H9 (cell line): ENCODE measurements at regions not wholly inside any gene's neighbourhood (a gene's known extent, or its start where the extent isn't known, plus 50 kb on each side); places are given as distances from the start of the nearest gene placed in this dataset.

Experiments used
- DNase-seq: peaks from one replicate; pipeline ENCODE4 v3.0.0-alpha.2; 2017
- H2AFZ ChIP-seq: one replicate; pipeline ENCODE4 v1.6.1; 2013; ENCODE audit warnings: mild to moderate bottlenecking, low read length, control low read depth, moderate library complexity
- H2AK5ac ChIP-seq: 2 replicates; pipeline ENCODE4 v1.6.1; 2013; ENCODE audit warnings: low read length, control low read depth, mixed read lengths; ENCODE audit not compliant: insufficient read length
- H2BK120ac ChIP-seq: one replicate; pipeline ENCODE4 v1.6.1; 2013; ENCODE audit warnings: low read depth, mild to moderate bottlenecking, low read length, control low read depth, inconsistent platforms; ENCODE audit not compliant: poor library complexity, severe bottlenecking
- H2BK12ac ChIP-seq: 2 replicates; pipeline ENCODE4 v1.6.1; 2013; ENCODE audit warnings: low read length, control low read depth, mixed read lengths, low read depth; ENCODE audit not compliant: insufficient read length
- H2BK15ac ChIP-seq: 2 replicates; pipeline ENCODE4 v1.6.1; 2013; ENCODE audit warnings: low read depth, low read length, control low read depth
- H2BK20ac ChIP-seq: one replicate; pipeline ENCODE4 v1.6.1; 2013; ENCODE audit warnings: low read depth, mild to moderate bottlenecking, low read length, control low read depth, inconsistent platforms; ENCODE audit not compliant: poor library complexity, severe bottlenecking
- H2BK5ac ChIP-seq: 2 replicates; pipeline ENCODE4 v1.6.1; 2013; ENCODE audit warnings: low read length, control low read depth, mixed read lengths; ENCODE audit not compliant: insufficient read length
- H3K14ac ChIP-seq: 2 replicates; pipeline ENCODE4 v1.6.1; 2013; ENCODE audit warnings: low read length, control low read depth; ENCODE audit not compliant: insufficient read depth
- H3K18ac ChIP-seq: 2 replicates; pipeline ENCODE4 v1.6.1; 2013; ENCODE audit warnings: low read depth, mild to moderate bottlenecking, mixed read lengths, low read length, control low read depth; ENCODE audit not compliant: insufficient read length
- H3K23ac ChIP-seq: 2 replicates; pipeline ENCODE4 v1.6.1; 2013; ENCODE audit warnings: low read length, control low read depth, mixed read lengths, low read depth; ENCODE audit not compliant: insufficient read length
- H3K23me2 ChIP-seq: 2 replicates; pipeline ENCODE4 v1.6.1; 2013; ENCODE audit warnings: low read depth, mild to moderate bottlenecking, mixed read lengths, low read length, control low read depth; ENCODE audit not compliant: insufficient read length, poor library complexity, severe bottlenecking
- H3K27ac ChIP-seq: 2 replicates; pipeline ENCODE4 v1.5.1; 2013; ENCODE audit warnings: low read length, control low read depth, mixed read lengths, low read depth; ENCODE audit not compliant: insufficient read length
- H3K27me3 ChIP-seq: 2 replicates; pipeline ENCODE4 v1.6.1; 2013; ENCODE audit warnings: low read length, control low read depth, inconsistent platforms; ENCODE audit not compliant: insufficient read depth
- H3K4ac ChIP-seq: 2 replicates; pipeline ENCODE4 v1.6.1; 2013; ENCODE audit warnings: low read depth, mild to moderate bottlenecking, control low read depth, inconsistent platforms, low read length, moderate library complexity
- H3K4me1 ChIP-seq: 2 replicates; pipeline ENCODE4 v1.6.1; 2013; ENCODE audit warnings: low read length, control low read depth, inconsistent platforms; ENCODE audit not compliant: insufficient read depth
- H3K4me2 ChIP-seq: 2 replicates; pipeline ENCODE4 v1.6.1; 2013; ENCODE audit warnings: low read length, control low read depth, mixed read lengths; ENCODE audit not compliant: insufficient read length, insufficient read depth
- H3K56ac ChIP-seq: 2 replicates; pipeline ENCODE4 v1.6.1; 2013; ENCODE audit warnings: low read depth, mild to moderate bottlenecking, mixed read lengths, low read length, control low read depth; ENCODE audit not compliant: insufficient read length
- H3K79me1 ChIP-seq: 2 replicates; pipeline ENCODE4 v1.6.1; 2013; ENCODE audit warnings: low read depth, mild to moderate bottlenecking, moderate library complexity, low read length, control low read depth, inconsistent platforms; ENCODE audit not compliant: insufficient read depth, poor library complexity, severe bottlenecking
- H3K79me2 ChIP-seq: 2 replicates; pipeline ENCODE4 v1.6.1; 2013; ENCODE audit warnings: low read length, control low read depth, inconsistent platforms; ENCODE audit not compliant: insufficient read depth
- H3K9ac ChIP-seq: 2 replicates; pipeline ENCODE4 v1.6.1; 2013; ENCODE audit warnings: low read length, control low read depth, mixed read lengths; ENCODE audit not compliant: insufficient read length; ENCODE audit errors: extremely low read depth
- H3K9me3 ChIP-seq: one replicate; pipeline ENCODE4 v1.6.1; 2013; ENCODE audit warnings: low read depth, low read length, inconsistent platforms; ENCODE audit not compliant: control insufficient read depth
- H3T11ph ChIP-seq: one replicate; pipeline ENCODE4 v1.6.1; 2013; ENCODE audit warnings: mild to moderate bottlenecking, low read length, control low read depth, inconsistent platforms
- H4K20me1 ChIP-seq: one replicate; pipeline ENCODE4 v1.6.1; 2013; ENCODE audit not compliant: control insufficient read depth, insufficient read length, insufficient read depth
- H4K5ac ChIP-seq: 2 replicates; pipeline ENCODE4 v1.6.1; 2013; ENCODE audit warnings: low read depth, mild to moderate bottlenecking, mixed read lengths, low read length, control low read depth; ENCODE audit not compliant: insufficient read length
- H4K8ac ChIP-seq: replicated peaks from 2 replicates; pipeline ENCODE4 v1.6.1; 2013; ENCODE audit warnings: low read length, control low read depth, mixed read lengths, low read depth; ENCODE audit not compliant: insufficient read length
- H4K91ac ChIP-seq: 2 replicates; pipeline ENCODE4 v1.6.1; 2013; ENCODE audit warnings: low read depth, mild to moderate bottlenecking, moderate library complexity, mixed read lengths, low read length, control low read depth; ENCODE audit not compliant: insufficient read length
- H3K27ac Mint-ChIP-seq, 3 experiments: 2 replicates in 2 of 3; 3 replicates in 1 of 3; pipeline ENCODE4 v1.8.0; 2020 to 2021; ENCODE audit warnings: mixed read lengths in 3 of 3, mild to moderate bottlenecking in 1 of 3, moderate library complexity in 1 of 3
- H3K27me3 Mint-ChIP-seq: 2 replicates; pipeline ENCODE4 v1.8.0; 2021; ENCODE audit warnings: low read depth, mild to moderate bottlenecking, moderate library complexity, mixed read lengths
- H3K36me3 Mint-ChIP-seq, 3 experiments: 2 replicates in 2 of 3; 3 replicates in 1 of 3; pipeline ENCODE4 v1.8.0; 2020 to 2021; ENCODE audit warnings: low read depth in 3 of 3, mixed read lengths in 3 of 3; ENCODE audit not compliant: insufficient read depth in 1 of 3
- H3K4me1 Mint-ChIP-seq, 2 experiments: 2 replicates each; pipeline ENCODE4 v1.8.0; 2020; ENCODE audit warnings: mixed read lengths in 2 of 2
- H3K4me3 Mint-ChIP-seq, 2 experiments: 2 replicates in 1 of 2; 3 replicates in 1 of 2; pipeline ENCODE4 v1.8.0; 2020 to 2021; ENCODE audit warnings: mild to moderate bottlenecking in 2 of 2, mixed read lengths in 2 of 2, moderate library complexity in 1 of 2
- H3K9me3 Mint-ChIP-seq, 2 experiments: 2 replicates in 1 of 2; 3 replicates in 1 of 2; pipeline ENCODE4 v1.8.0; 2020; ENCODE audit warnings: mild to moderate bottlenecking in 2 of 2, mixed read lengths in 2 of 2, moderate library complexity in 1 of 2
- WGBS: extraction: QIAGEN DNeasy Blood & Tissue Kit; methylation state at CpG from one replicate; pipeline ENCODE4 v1.1.7; 2013; ENCODE audit warnings: missing lambda C conversion rate, low lambda C conversion rate, mixed read lengths; ENCODE audit not compliant: insufficient read length; ENCODE audit errors: extremely low coverage; 5-methylcytosine and 5-hydroxymethylcytosine counted together
- TF ChIP-seq, protein P1 (sequence below): fragments of 200-600 bp; sonication (generic); conservative IDR thresholded peaks from 3 replicates; pipeline ENCODE4 v1.8.0; 2021; ENCODE audit warnings: antibody characterized with exemption, mild to moderate bottlenecking

DNA sequence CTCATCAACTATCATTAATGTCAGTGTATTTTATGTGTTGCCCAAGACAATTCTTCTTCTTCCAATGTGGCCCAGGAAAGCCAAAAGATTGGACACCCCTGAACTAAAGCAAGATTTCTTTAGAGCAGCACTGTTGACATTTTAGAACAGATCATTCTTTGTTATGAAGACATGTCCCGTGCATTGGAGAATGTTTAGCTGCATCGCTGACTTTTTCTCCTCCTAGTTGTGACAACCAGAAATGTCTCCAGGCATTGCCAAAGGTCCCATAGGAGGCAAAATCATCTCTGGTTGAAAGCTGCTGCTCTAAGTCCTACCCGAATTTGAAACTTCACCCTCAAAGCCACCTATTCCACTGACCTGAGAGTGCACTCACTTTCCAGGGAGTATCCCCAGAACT, 62.7 kb upstream of the IRX6 start:
- Mint-ChIP-seq H3K27ac (no peak overlapping the region), H3K9me3 (no peaks in the 10 kb centered on the region; a peak in 1 of 5 replicates), H3K27me3 (peaks cover 11% of the 10 kb centered on the region), H3K4me1 (peaks cover 0 to 3% of the 10 kb centered on the region in 2 experiments; a peak in 2 of 4 replicates), H3K4me3 (no peak overlapping the region), H3K36me3 (no peaks in the 10 kb centered on the region)
- H3K18ac ChIP-seq, result no peak overlapping the region
- H3K27me3 ChIP-seq, result no peaks in the 10 kb centered on the region
- H3K14ac ChIP-seq, result no peak overlapping the region
- H3K79me1 ChIP-seq, result no peaks in the 10 kb centered on the region
- no peak overlapping the region for H2AFZ ChIP-seq
- no peak overlapping the region for H4K8ac ChIP-seq
- no peak overlapping the region for H3K56ac ChIP-seq
- no peak overlapping the region for H3T11ph ChIP-seq
- no peaks in the 10 kb centered on the region for H4K20me1 ChIP-seq
- no peak overlapping the region for H3K23ac ChIP-seq
- no peak overlapping the region for H2BK120ac ChIP-seq
- TF ChIP-seq, protein P1, sequence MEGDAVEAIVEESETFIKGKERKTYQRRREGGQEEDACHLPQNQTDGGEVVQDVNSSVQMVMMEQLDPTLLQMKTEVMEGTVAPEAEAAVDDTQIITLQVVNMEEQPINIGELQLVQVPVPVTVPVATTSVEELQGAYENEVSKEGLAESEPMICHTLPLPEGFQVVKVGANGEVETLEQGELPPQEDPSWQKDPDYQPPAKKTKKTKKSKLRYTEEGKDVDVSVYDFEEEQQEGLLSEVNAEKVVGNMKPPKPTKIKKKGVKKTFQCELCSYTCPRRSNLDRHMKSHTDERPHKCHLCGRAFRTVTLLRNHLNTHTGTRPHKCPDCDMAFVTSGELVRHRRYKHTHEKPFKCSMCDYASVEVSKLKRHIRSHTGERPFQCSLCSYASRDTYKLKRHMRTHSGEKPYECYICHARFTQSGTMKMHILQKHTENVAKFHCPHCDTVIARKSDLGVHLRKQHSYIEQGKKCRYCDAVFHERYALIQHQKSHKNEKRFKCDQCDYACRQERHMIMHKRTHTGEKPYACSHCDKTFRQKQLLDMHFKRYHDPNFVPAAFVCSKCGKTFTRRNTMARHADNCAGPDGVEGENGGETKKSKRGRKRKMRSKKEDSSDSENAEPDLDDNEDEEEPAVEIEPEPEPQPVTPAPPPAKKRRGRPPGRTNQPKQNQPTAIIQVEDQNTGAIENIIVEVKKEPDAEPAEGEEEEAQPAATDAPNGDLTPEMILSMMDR, result no peak
- H3K9me3 ChIP-seq, result no peaks in the 10 kb centered on the region
- no peaks in the 10 kb centered on the region for H3K23me2 ChIP-seq
- H3K4me1 ChIP-seq, result no peaks in the 10 kb centered on the region
- no peak overlapping the region for H2BK5ac ChIP-seq
- no peak overlapping the region for H3K4ac ChIP-seq
- H4K91ac ChIP-seq, result no peak overlapping the region
- H3K79me2 ChIP-seq, result no peaks in the 10 kb centered on the region
- no CpG with 5 or more reads among the region's 3 CpGs for WGBS
- no peak overlapping the region for H2BK12ac ChIP-seq
- no peak overlapping the region for H4K5ac ChIP-seq
- H2BK20ac ChIP-seq, result no peak overlapping the region
- no peak overlapping the region for H3K9ac ChIP-seq
- H3K27ac ChIP-seq, result no peak overlapping the region
- DNase-seq, result no peak
- H3K4me2 ChIP-seq, result no peak overlapping the region
- H2AK5ac ChIP-seq, result no peak overlapping the region
- H2BK15ac ChIP-seq, result no peak overlapping the region
